MM.1S (cell line): ENCODE measurements at regions not wholly inside any gene's neighbourhood (a gene's known extent, or its start where the extent isn't known, plus 50 kb on each side); places are given as distances from the start of the nearest gene placed in this dataset.

Experiments used
- CTCF ChIP-seq: fragments of 300-600 bp; sonication (generic); IDR thresholded peaks from 2 replicates; pipeline ENCODE4 v1.5.1; 2016; ENCODE audit warnings: antibody characterized with exemption, low read length, mixed read lengths
- EZH2 ChIP-seq: fragments of 300-600 bp; sonication (generic); optimal IDR thresholded peaks from 2 replicates; pipeline ENCODE3; 2017; ENCODE audit warnings: low read depth, mild to moderate bottlenecking, antibody characterized with exemption, low read length, mixed read lengths
- EZH2phosphoT487 ChIP-seq: fragments of 300-600 bp; sonication (generic); IDR thresholded peaks from 2 replicates; pipeline ENCODE4 v1.6.1; 2018; ENCODE audit warnings: antibody characterized with exemption, low read length

DNA sequence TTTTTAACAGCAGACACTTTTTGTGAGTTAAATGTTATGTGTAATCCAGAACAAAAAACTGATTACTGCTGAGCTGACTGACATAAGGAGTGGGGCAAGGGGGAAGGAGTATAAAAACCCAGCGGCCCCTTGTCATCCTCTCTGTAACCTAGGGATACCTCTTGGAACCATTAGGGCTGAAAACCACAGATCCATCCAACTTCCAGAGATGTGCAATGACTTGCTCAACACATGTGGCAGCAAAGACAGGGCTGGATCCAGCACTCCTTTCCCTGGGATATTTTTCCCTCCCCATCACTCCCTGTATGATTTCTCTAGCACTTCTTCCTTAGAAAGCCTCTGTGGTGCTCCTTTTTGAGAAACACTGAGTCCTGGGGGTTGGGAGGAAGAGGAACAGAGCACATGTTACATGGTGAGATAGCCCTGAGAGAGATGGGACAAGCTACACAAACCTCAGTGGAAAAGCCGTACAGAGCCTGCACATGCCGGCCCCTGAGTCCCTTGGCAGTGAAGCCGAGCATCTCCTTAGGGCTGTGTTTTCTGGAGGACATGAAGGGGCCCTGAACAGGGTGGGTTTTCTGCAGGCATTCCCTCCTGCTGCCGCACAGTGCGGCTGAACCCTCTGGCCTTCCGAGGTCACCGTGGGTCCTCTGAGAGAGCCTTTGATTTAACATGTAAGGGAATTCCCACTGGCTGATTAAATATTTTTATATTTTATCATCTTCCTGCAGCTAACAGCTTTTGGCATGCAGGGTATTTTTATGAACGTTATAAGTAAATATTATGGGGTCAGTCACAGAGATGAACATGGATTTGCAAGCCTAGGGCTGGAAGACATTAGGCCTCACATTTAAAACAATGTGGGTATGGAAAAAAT lies 219.9 kb downstream of the COG6 start:
- TF ChIP-seq CTCF, result no peak
- TF ChIP-seq EZH2phosphoT487, result no peak
- no peak for TF ChIP-seq EZH2
